DMS 273 (cell line): ENCODE measurements at regions not wholly inside any gene's neighbourhood (a gene's known extent, or its start where the extent isn't known, plus 50 kb on each side); places are given as distances from the start of the nearest gene placed in this dataset.

Experiments used
- DNase-seq: peaks from one replicate; lab custom pipeline; 2025; ENCODE audit not compliant: unreplicated experiment; lab: John Stamatoyannopoulos, UW

- DNase-seq = no peak
These were observed 57.9 kb upstream of the AJAP1 start for GRCh38 chr1:4596486-4596885.

- no peak for DNase-seq
These were observed 57.4 kb upstream of the AJAP1 start for GRCh38 chr1:4597020-4597419.

GRCh38 chr1:4598561-4598960, 55.8 kb upstream of the AJAP1 start:
- DNase-seq = no peak

- DNase-seq = no peak
These were observed 54.9 kb upstream of the AJAP1 start for GRCh38 chr1:4599521-4599920.

GRCh38 chr1:4599951-4600481, 54.4 kb upstream of the AJAP1 start:
- DNase-seq = no peak

- no peak for DNase-seq
These were observed 53.6 kb upstream of the AJAP1 start for GRCh38 chr1:4600615-4601460.

GRCh38 chr1:4601941-4602340, 52.5 kb upstream of the AJAP1 start:
- no peak for DNase-seq

- no peak for DNase-seq
These were observed 51.7 kb upstream of the AJAP1 start for GRCh38 chr1:4602462-4603294.

GRCh38 chr1:4603295-4604110, 50.9 kb upstream of the AJAP1 start:
- no peak for DNase-seq
